ENCODE measurements at regions not wholly inside any gene's neighbourhood (a gene's known extent, or its start where the extent isn't known, plus 50 kb on each side); places are given as distances from the start of the nearest gene placed in this dataset.

- TF ChIP-seq POLR2A (IDR thresholded peaks at IDR 0.05): no peak
- TF ChIP-seq CTCF (IDR thresholded peaks at IDR 0.05): no peak
Measured at GRCh38 chr9:74120470-74120869, 376.7 kb upstream of the RORB start.

Measured in stomach (tissue), 4 donors.